ENCODE measurements at regions not wholly inside any gene's neighbourhood (a gene's known extent, or its start where the extent isn't known, plus 50 kb on each side); places are given as distances from the start of the nearest gene placed in this dataset.
"Not testable (repeated sequence)": the region's sequence is repeated elsewhere in the genome, so short reads cannot be mapped to it uniquely, and the experiment has no call there.

GRCh38 chr14:57057803-57058202, 210.9 kb downstream of the EXOC5 start:
- ATAC-seq, result peak; percentile 88 to 98 (median 92)
- WGBS (ENCODE audit: insufficient coverage, low coverage, low lambda C conversion rate, missing lambda C conversion rate), result 18% methylated on average over 4 of the region's 4 CpGs

GRCh38 chr14:57056522-57056921, 212.2 kb downstream of the EXOC5 start:
- H3K27me3 ChIP-seq; H3K4me3 ChIP-seq; DNase-seq; intact Hi-C loops (cut with DNase I); H3K36me3 ChIP-seq; H3K27ac ChIP-seq; H3K9me3 ChIP-seq; ATAC-seq: not testable (repeated sequence)
- peaks cover 0 to 38% (median 13%) of the 10 kb centered on the region in 4 donors for H3K4me1 ChIP-seq
- WGBS (ENCODE audit: insufficient coverage, low coverage, low lambda C conversion rate, missing lambda C conversion rate), result no CpG with 5 or more reads among the region's 24 CpGs

More at GRCh38 chr14:57057803-57058202, 210.9 kb downstream of the EXOC5 start:
- Histone ChIP-seq H3K36me3 (no peaks in the 10 kb centered on the region), H3K9me3 (no peaks in the 10 kb centered on the region), H3K4me3 (no peak overlapping the region), H3K27me3 (no peaks in the 10 kb centered on the region), H3K27ac (peak overlapping the region in 1 of 3 donors; percentile 13), H3K4me1 (peaks cover 0 to 38% (median 13%) of the 10 kb centered on the region in 4 donors)
- TF ChIP-seq POLR2A (IDR thresholded peaks at IDR 0.05), result no peak
- no peak for TF ChIP-seq CTCF (IDR thresholded peaks at IDR 0.05)
- intact Hi-C loops (cut with DNase I), result no loop called here
- DNase-seq, result peak; percentile 50 to 79 (median 75)

GRCh38 chr14:57052705-57053302, 215.9 kb downstream of the EXOC5 start:
- peak in 2 of 4 donors; percentile 5 to 6 for TF ChIP-seq CTCF (IDR thresholded peaks at IDR 0.05)
- TF ChIP-seq POLR2A (IDR thresholded peaks at IDR 0.05), result no peak
- no peak overlapping the region for H3K4me3 ChIP-seq
- no peak overlapping the region for H3K27ac ChIP-seq
- H3K9me3 ChIP-seq, result no peaks in the 10 kb centered on the region
- intact Hi-C loops (cut with DNase I), result no loop called here
- ATAC-seq (peak; percentile 44 to 69 (median 64)), DNase-seq (no peak)
- peaks cover 0 to 8% (median 4%) of the 10 kb centered on the region in 4 donors for H3K4me1 ChIP-seq
- 33% methylated on average over 3 of the region's 3 CpGs for WGBS (ENCODE audit: insufficient coverage, low coverage, low lambda C conversion rate, missing lambda C conversion rate)
- no peaks in the 10 kb centered on the region for H3K27me3 ChIP-seq
- no peaks in the 10 kb centered on the region for H3K36me3 ChIP-seq

GRCh38 chr14:57051633-57052032, 217.1 kb downstream of the EXOC5 start:
- intact Hi-C loops (cut with DNase I), result no loop called here
- DNase-seq, result no peak
- Histone ChIP-seq H3K9me3 (no peaks in the 10 kb centered on the region), H3K36me3 (no peaks in the 10 kb centered on the region), H3K27ac (no peak overlapping the region), H3K4me1 (no peaks in the 10 kb centered on the region), H3K4me3 (no peak overlapping the region), H3K27me3 (no peaks in the 10 kb centered on the region)
- ATAC-seq, result no peak
- 94% methylated on average over 7 of the region's 7 CpGs for WGBS (ENCODE audit: insufficient coverage, low coverage, low lambda C conversion rate, missing lambda C conversion rate)
- no peak for TF ChIP-seq POLR2A (IDR thresholded peaks at IDR 0.05)

GRCh38 chr14:57049848-57050247, 218.9 kb downstream of the EXOC5 start:
- no peak for ATAC-seq
- WGBS (ENCODE audit: insufficient coverage, low coverage, low lambda C conversion rate, missing lambda C conversion rate), result 75% methylated on average over 1 of the region's 1 CpG
- TF ChIP-seq CTCF (IDR thresholded peaks at IDR 0.05) (no peak), POLR2A (IDR thresholded peaks at IDR 0.05) (no peak)

More at GRCh38 chr14:57049848-57050247, 218.9 kb downstream of the EXOC5 start:
- Histone ChIP-seq H3K27ac (no peak overlapping the region), H3K9me3 (no peaks in the 10 kb centered on the region), H3K4me3 (no peak overlapping the region), H3K4me1 (no peaks in the 10 kb centered on the region), H3K36me3 (no peaks in the 10 kb centered on the region), H3K27me3 (no peaks in the 10 kb centered on the region)
- no peak for DNase-seq
- intact Hi-C loops (cut with DNase I), result loop anchor here in 1 of 2 donors (5.0 kb wide), 1 partner anchor 253 kb away; no protein-coding TSS in a partner anchor

Measured in right lobe of liver (tissue), 6 donors.